ENCODE measurements at regions not wholly inside any gene's neighbourhood (a gene's known extent, or its start where the extent isn't known, plus 50 kb on each side); places are given as distances from the start of the nearest gene placed in this dataset.

DNA sequence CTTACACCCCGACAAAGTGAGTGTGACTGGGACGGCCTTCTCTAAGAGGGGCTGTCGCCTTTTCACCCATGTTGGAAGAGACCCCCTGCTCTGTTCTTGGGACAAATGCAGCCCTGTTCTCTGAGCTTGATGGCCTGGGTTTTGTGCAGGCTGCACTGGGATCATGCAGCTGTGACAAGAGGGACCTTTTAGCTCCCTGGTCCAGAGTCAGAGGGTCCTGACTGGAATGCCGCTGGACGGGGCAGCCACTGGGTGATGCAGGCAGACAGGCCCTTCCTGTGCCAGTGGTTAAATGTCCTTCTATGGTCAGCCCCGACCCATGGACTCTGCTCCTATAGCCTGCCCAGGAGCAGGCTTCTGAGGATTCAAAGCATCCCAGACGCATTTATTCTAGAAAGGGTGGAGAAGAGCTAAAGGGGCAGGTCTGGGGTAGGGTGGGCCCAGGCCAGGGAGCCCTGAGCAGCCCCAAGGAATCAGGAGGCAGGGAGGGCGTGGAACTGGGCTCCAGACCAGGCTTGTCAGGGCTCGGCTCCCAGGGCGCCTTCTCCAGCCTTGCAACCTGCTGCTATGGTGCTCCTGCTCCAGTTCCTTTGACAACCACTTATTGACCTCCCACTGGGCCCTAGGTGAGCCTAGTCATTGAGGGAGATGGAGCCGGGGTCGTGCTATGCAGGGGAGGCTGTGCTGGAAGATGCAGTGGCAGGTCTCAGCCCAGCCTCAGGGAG lies 277.9 kb upstream of the HS6ST1 start:
- TF ChIP-seq TAF1 (IDR thresholded peaks at IDR 0.05; ENCODE audit: low read depth, low read length) (no peak), POU2F2 (IDR thresholded peaks at IDR 0.05; ENCODE audit: low read depth, low read length) (no peak), POLR2A (IDR thresholded peaks at IDR 0.05; ENCODE audit: low read depth, low read length) (no peak), POLR2AphosphoS5 (IDR thresholded peaks at IDR 0.05; ENCODE audit: low read depth, low read length) (no peak), SPI1 (IDR thresholded peaks at IDR 0.05; ENCODE audit: low read depth, low read length) (no peak), PAX5 (IDR thresholded peaks at IDR 0.05; ENCODE audit: insufficient read depth, low read length, severe bottlenecking) (no peak)
